Stomach (tissue), 8 donors: ENCODE measurements at regions not wholly inside any gene's neighbourhood (a gene's known extent, or its start where the extent isn't known, plus 50 kb on each side); places are given as distances from the start of the nearest gene placed in this dataset.

Experiments used
- DNase-seq, 2 donors: peaks; one replicate each; pipeline versions ENCODE4 v3.0.0 to v3.0.0-alpha.2; 2013 to 2019
- H3K27ac ChIP-seq, 5 donors: fragments of 200-600 bp in 4 of 5; sonication (generic) in 4 of 5; one replicate each; pipeline ENCODE4 v1.5.1; 2013 to 2019; ENCODE audit warnings: mild to moderate bottlenecking in 1 of 5, moderate library complexity in 1 of 5
- H3K27me3 ChIP-seq, 3 donors: fragments of 200-600 bp; sonication (generic); one replicate each; pipeline ENCODE4 v1.5.1; 2017 to 2019; ENCODE audit warnings: mixed run types in 1 of 3
- H3K36me3 ChIP-seq, 4 donors: fragments of 200-600 bp; sonication (generic); 1 replicate in 3 of 4; 2 replicates in 1 of 4; pipeline ENCODE4 v1.5.1; 2016 to 2019
- H3K4me1 ChIP-seq, 4 donors: fragments of 200-600 bp; sonication (generic); one replicate each; pipeline ENCODE4 v1.5.1; 2016 to 2019
- H3K4me3 ChIP-seq, 4 donors: fragments of 200-600 bp; sonication (generic) in 3 of 4; one replicate each; pipeline ENCODE4 v1.5.1; 2016 to 2019; ENCODE audit warnings: mild to moderate bottlenecking in 1 of 4
- H3K9me3 ChIP-seq, 4 donors: fragments of 200-600 bp; sonication (generic); one replicate each; pipeline ENCODE4 v1.5.1; 2016 to 2019
- EP300 ChIP-seq: sonication (generic); formaldehyde crosslinking; IDR thresholded peaks from one replicate; pipeline ENCODE4 v1.6.1; 2017; ENCODE audit warnings: antibody characterized with exemption
- POLR2A ChIP-seq, 4 donors: fragments of 450-650 bp; IDR thresholded peaks; one replicate each; pipeline ENCODE4 v1.6.1; 2016; ENCODE audit warnings: antibody characterized with exemption in 4 of 4, control low read depth in 2 of 4, mild to moderate bottlenecking in 1 of 4, moderate library complexity in 1 of 4
- POLR2AphosphoS5 ChIP-seq, 3 donors: sonication (generic); formaldehyde crosslinking; IDR thresholded peaks; one replicate each; pipeline ENCODE4 v1.6.1; 2016; ENCODE audit warnings: antibody characterized with exemption in 3 of 3
- WGBS, 5 donors: extraction: QIAGEN DNeasy Blood & Tissue Kit in 3 of 5; methylation state at CpG; one replicate each; pipeline versions ENCODE4 v1.1.5 to v1.1.7; 2013 to 2018; 5-methylcytosine and 5-hydroxymethylcytosine counted together
- intact Hi-C: fragments of 100-400 bp; cut with DNase I; formaldehyde crosslinking; loops from one replicate; pipeline ENCODE4 v1.15.1; 2023; ENCODE audit warnings: low total_unique reads
- TF ChIP-seq, protein P1 (sequence below), 7 experiments: fragments of 450-650 bp in 4 of 7; fragments of 200-600 bp in 3 of 7; sonication (generic) in 3 of 7; IDR thresholded peaks; one replicate each; pipeline ENCODE4 v1.5.1; 2016 to 2019; ENCODE audit warnings: antibody characterized with exemption in 7 of 7, control low read depth in 2 of 7, mild to moderate bottlenecking in 1 of 7
- donor health status: healthy with polysubstance abuse.
- donor health status: Bipolar disorder and iron deficiency.
- donor health status: healthy.

DNA sequence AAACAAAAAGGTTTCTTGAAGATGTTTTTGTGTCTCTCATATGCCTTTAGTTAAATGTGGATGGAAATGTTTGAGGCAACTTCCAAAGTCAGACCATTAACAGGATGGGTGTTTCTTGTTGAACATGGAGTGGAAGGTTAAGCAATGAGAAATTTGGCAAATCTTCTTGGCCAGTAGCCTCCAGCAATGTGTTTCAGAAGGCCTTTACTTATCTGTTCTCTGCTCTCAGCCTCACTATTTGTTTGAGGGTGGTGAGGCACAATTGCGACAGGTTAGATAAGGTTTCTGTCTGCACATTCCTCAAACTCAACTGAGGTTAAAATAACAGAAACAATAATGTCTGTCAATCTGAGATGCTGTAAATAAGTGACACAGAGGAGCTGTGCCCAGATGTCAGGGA is 1019.0 kb downstream of the DIAPH3 start:
- no peaks in the 10 kb centered on the region for H3K9me3 ChIP-seq
- intact Hi-C loops: no loop called here
- 31 to 68% (median 40%) methylated on average over 1 of the region's 1 CpG for WGBS, 5 donors
- H3K4me3 ChIP-seq: no peak overlapping the region
- TF ChIP-seq, protein P1, sequence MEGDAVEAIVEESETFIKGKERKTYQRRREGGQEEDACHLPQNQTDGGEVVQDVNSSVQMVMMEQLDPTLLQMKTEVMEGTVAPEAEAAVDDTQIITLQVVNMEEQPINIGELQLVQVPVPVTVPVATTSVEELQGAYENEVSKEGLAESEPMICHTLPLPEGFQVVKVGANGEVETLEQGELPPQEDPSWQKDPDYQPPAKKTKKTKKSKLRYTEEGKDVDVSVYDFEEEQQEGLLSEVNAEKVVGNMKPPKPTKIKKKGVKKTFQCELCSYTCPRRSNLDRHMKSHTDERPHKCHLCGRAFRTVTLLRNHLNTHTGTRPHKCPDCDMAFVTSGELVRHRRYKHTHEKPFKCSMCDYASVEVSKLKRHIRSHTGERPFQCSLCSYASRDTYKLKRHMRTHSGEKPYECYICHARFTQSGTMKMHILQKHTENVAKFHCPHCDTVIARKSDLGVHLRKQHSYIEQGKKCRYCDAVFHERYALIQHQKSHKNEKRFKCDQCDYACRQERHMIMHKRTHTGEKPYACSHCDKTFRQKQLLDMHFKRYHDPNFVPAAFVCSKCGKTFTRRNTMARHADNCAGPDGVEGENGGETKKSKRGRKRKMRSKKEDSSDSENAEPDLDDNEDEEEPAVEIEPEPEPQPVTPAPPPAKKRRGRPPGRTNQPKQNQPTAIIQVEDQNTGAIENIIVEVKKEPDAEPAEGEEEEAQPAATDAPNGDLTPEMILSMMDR (IDR thresholded peaks at IDR 0.05): no peak
- TF ChIP-seq POLR2A (IDR thresholded peaks at IDR 0.05): no peak
- no peak for TF ChIP-seq EP300
- no peak for TF ChIP-seq POLR2AphosphoS5 (IDR thresholded peaks at IDR 0.05)
- H3K27ac ChIP-seq: no peak overlapping the region
- no peaks in the 10 kb centered on the region for H3K36me3 ChIP-seq
- H3K27me3 ChIP-seq: no peaks in the 10 kb centered on the region
- H3K4me1 ChIP-seq: no peaks in the 10 kb centered on the region
- DNase-seq: peak in 1 of 2 donors; percentile 5

- 65 to 92% (median 74%) methylated on average over 4 of the region's 4 CpGs for WGBS, 5 donors
- H3K36me3 ChIP-seq: no peaks in the 10 kb centered on the region
- H3K4me1 ChIP-seq: no peaks in the 10 kb centered on the region
- DNase-seq: no peak
- no peak overlapping the region for H3K27ac ChIP-seq
- H3K4me3 ChIP-seq: no peak overlapping the region
- TF ChIP-seq, protein P1 (IDR thresholded peaks at IDR 0.05): no peak
- no peak for TF ChIP-seq POLR2AphosphoS5 (IDR thresholded peaks at IDR 0.05)
- TF ChIP-seq EP300: no peak
- TF ChIP-seq POLR2A (IDR thresholded peaks at IDR 0.05): no peak
- H3K27me3 ChIP-seq: no peaks in the 10 kb centered on the region
- intact Hi-C loops: no loop called here
- no peaks in the 10 kb centered on the region for H3K9me3 ChIP-seq
Observed at GRCh38 chr13:59145381-59145780, 1018.3 kb downstream of the DIAPH3 start.

- Histone ChIP-seq H3K36me3 (no peaks in the 10 kb centered on the region), H3K27me3 (no peaks in the 10 kb centered on the region), H3K4me1 (no peaks in the 10 kb centered on the region), H3K9me3 (peaks cover 0 to 8% (median 0%) of the 10 kb centered on the region in 4 donors), H3K4me3 (no peak overlapping the region), H3K27ac (no peak overlapping the region)
- TF ChIP-seq, protein P1 (IDR thresholded peaks at IDR 0.05): no peak
- TF ChIP-seq POLR2A (IDR thresholded peaks at IDR 0.05): no peak
- TF ChIP-seq EP300: no peak
- TF ChIP-seq POLR2AphosphoS5 (IDR thresholded peaks at IDR 0.05): no peak
- intact Hi-C loops: no loop called here
- no peak for DNase-seq
- WGBS, 5 donors: 74 to 81% (median 78%) methylated on average over 3 of the region's 3 CpGs
Observed at GRCh38 chr13:59157181-59157580, 1006.5 kb downstream of the DIAPH3 start.

DNA sequence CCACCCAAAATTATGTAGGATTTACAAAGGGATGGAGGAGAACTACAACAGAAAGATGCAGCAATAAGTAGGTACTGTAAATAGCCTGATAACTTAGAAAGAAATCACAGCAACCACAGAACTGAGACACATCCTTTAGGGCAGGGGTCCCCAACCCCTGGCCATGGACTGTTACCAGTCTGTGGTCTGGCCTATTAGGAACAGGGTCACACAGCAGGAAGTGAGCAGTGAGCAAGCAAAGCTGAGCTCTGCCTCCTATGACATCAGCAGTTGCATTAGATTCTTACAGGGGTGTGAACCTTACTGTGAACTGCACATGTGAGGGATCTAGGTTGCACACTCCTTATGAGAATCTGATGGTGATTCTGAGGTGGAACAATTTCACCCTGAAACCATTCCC is 997.6 kb downstream of the DIAPH3 start:
- TF ChIP-seq EP300 (no peak), POLR2AphosphoS5 (IDR thresholded peaks at IDR 0.05) (no peak), POLR2A (IDR thresholded peaks at IDR 0.05) (no peak)
- TF ChIP-seq, protein P1 (IDR thresholded peaks at IDR 0.05): no peak
- DNase-seq: no peak
- no peak overlapping the region for H3K4me3 ChIP-seq
- no peaks in the 10 kb centered on the region for H3K27me3 ChIP-seq
- no peaks in the 10 kb centered on the region for H3K4me1 ChIP-seq
- peaks cover 0 to 9% (median 0%) of the 10 kb centered on the region in 4 donors for H3K9me3 ChIP-seq
- no peak overlapping the region for H3K27ac ChIP-seq
- intact Hi-C loops: no loop called here
- no peaks in the 10 kb centered on the region for H3K36me3 ChIP-seq
